Stomach (tissue), 4 donors: ENCODE measurements at regions not wholly inside any gene's neighbourhood (a gene's known extent, or its start where the extent isn't known, plus 50 kb on each side); places are given as distances from the start of the nearest gene placed in this dataset.

Experiments
- CTCF ChIP-seq, 7 experiments: fragments of 450-650 bp in 4 of 7; fragments of 200-600 bp in 3 of 7; sonication (generic) in 3 of 7; IDR thresholded peaks; one replicate each; pipeline ENCODE4 v1.5.1; 2016 to 2019; ENCODE audit warnings: antibody characterized with exemption in 7 of 7, control low read depth in 2 of 7, mild to moderate bottlenecking in 1 of 7
- POLR2A ChIP-seq, 4 donors: fragments of 450-650 bp; IDR thresholded peaks; one replicate each; pipeline ENCODE4 v1.6.1; 2016; ENCODE audit warnings: antibody characterized with exemption in 4 of 4, control low read depth in 2 of 4, mild to moderate bottlenecking in 1 of 4, moderate library complexity in 1 of 4
- POLR2AphosphoS5 ChIP-seq, 3 donors: sonication (generic); formaldehyde crosslinking; IDR thresholded peaks; one replicate each; pipeline ENCODE4 v1.6.1; 2016; ENCODE audit warnings: antibody characterized with exemption in 3 of 3

- TF ChIP-seq CTCF (IDR thresholded peaks at IDR 0.05), result no peak
- TF ChIP-seq POLR2A (IDR thresholded peaks at IDR 0.05), result no peak
- no peak for TF ChIP-seq POLR2AphosphoS5 (IDR thresholded peaks at IDR 0.05)
Observed at GRCh38 chr18:47543080-47543479, 291.6 kb upstream of the SKOR2 start.
